B cell (primary cell): ENCODE measurements at regions not wholly inside any gene's neighbourhood (a gene's known extent, or its start where the extent isn't known, plus 50 kb on each side); places are given as distances from the start of the nearest gene placed in this dataset.

Experiments used
- ATAC-seq: fragments of 200-7000 bp; cut with Tn5 transposase; one replicate; pipeline ENCODE4 v1.10.0; 2021; ENCODE audit warnings: low read depth, mild to moderate bottlenecking, moderate number of reproducible peaks, moderate library complexity
- CTCF ChIA-PET: fragments of 350-600 bp; sonication (Branson Sonifier 250); formaldehyde crosslinking; loops from one replicate; lab custom pipeline; 2021; ENCODE audit warnings: antibody characterized with exemption, inconsistent platforms; lab: Charles Lee
- POLR2A ChIA-PET: fragments of 350-600 bp; sonication (Branson Sonifier 250); formaldehyde crosslinking; loops from one replicate; lab custom pipeline; 2021; ENCODE audit warnings: antibody characterized with exemption; lab: Charles Lee
- DNase-seq: peaks from one replicate; pipeline ENCODE4 v3.0.0; 2013
- H2AFZ ChIP-seq: 2 replicates; pipeline ENCODE4 v1.6.1; 2012; ENCODE audit warnings: mild to moderate bottlenecking, low read depth, low read length; ENCODE audit not compliant: insufficient read depth, poor library complexity, severe bottlenecking
- H3K27ac ChIP-seq, 2 donors: 1 replicate in 1 of 2; 2 replicates in 1 of 2; pipeline ENCODE4 v1.5.1; 2012 to 2013; ENCODE audit warnings: low read length in 2 of 2, mild to moderate bottlenecking in 2 of 2, moderate library complexity in 1 of 2
- H3K27me3 ChIP-seq, 4 experiments: fragments of 200-600 bp in 1 of 4; sonication (generic) in 1 of 4; replicated peaks in 1 of 4; 1 replicate in 2 of 4; 2 replicates in 2 of 4; pipeline versions ENCODE4 v1.6.1 to v1.7.0; 2013 to 2016; ENCODE audit warnings: low read length in 3 of 4, mild to moderate bottlenecking in 2 of 4, mixed read lengths in 1 of 4, moderate library complexity in 1 of 4; ENCODE audit not compliant: insufficient read depth in 4 of 4, control insufficient read depth in 3 of 4; ENCODE audit errors: control extremely low read depth in 1 of 4
- H3K36me3 ChIP-seq, 2 experiments: replicated peaks in 1 of 2; 1 replicate in 1 of 2; 2 replicates in 1 of 2; pipeline versions ENCODE4 v1.6.1 to v1.7.1; 2013; ENCODE audit warnings: low read length in 1 of 2; ENCODE audit not compliant: insufficient read depth in 2 of 2, control insufficient read depth in 1 of 2; ENCODE audit errors: control extremely low read depth in 1 of 2, extremely low read depth in 1 of 2
- H3K4me1 ChIP-seq, 2 donors: fragments of 200-600 bp in 1 of 2; sonication (generic) in 1 of 2; 1 replicate in 1 of 2; 2 replicates in 1 of 2; pipeline versions ENCODE4 v1.5.1 to v1.6.1; 2013 to 2017; ENCODE audit warnings: low read length in 2 of 2; ENCODE audit not compliant: control insufficient read depth in 2 of 2, insufficient read depth in 2 of 2
- H3K4me2 ChIP-seq: replicated peaks from 2 replicates; pipeline ENCODE3; 2012; ENCODE audit warnings: mild to moderate bottlenecking, low read depth, low read length; ENCODE audit not compliant: poor library complexity, severe bottlenecking
- H3K4me3 ChIP-seq, 5 experiments: fragments of 200-600 bp in 1 of 5; sonication (generic) in 1 of 5; 1 replicate in 3 of 5; 2 replicates in 2 of 5; pipeline versions ENCODE4 v1.5.1 to v1.7.0; 2011 to 2016; ENCODE audit warnings: low read length in 4 of 5, mild to moderate bottlenecking in 4 of 5, low read depth in 2 of 5, control low read depth in 1 of 5, moderate library complexity in 1 of 5; ENCODE audit not compliant: insufficient read depth in 1 of 5; ENCODE audit errors: control extremely low read depth in 1 of 5, extremely low read depth in 1 of 5
- H3K79me2 ChIP-seq: fragments of 200-600 bp; sonication (generic); one replicate; pipeline ENCODE4 v1.6.0; 2016; ENCODE audit warnings: low read length; ENCODE audit not compliant: control insufficient read depth, insufficient read depth
- H3K9ac ChIP-seq: fragments of 200-600 bp; sonication (generic); 2 replicates; pipeline ENCODE4 v1.6.1; 2017; ENCODE audit warnings: mild to moderate bottlenecking, low read length, moderate library complexity
- H3K9me3 ChIP-seq, 3 donors: one replicate each; pipeline versions ENCODE4 v1.6.1 to v1.7.1; 2013; ENCODE audit warnings: low read length in 2 of 3; ENCODE audit not compliant: control insufficient read depth in 2 of 3, insufficient read depth in 1 of 3; ENCODE audit errors: control extremely low read depth in 1 of 3
- H4K20me1 ChIP-seq: 2 replicates; pipeline ENCODE4 v1.6.0; 2012; ENCODE audit warnings: mild to moderate bottlenecking, low read length; ENCODE audit not compliant: insufficient read depth, control insufficient read depth, poor library complexity, severe bottlenecking
- H3K27ac Mint-ChIP-seq: one replicate; pipeline ENCODE4 v1.8.0; 2021; ENCODE audit warnings: mixed read lengths
- H3K27me3 Mint-ChIP-seq: one replicate; pipeline ENCODE4 v1.8.0; 2021; ENCODE audit warnings: mixed read lengths
- H3K4me1 Mint-ChIP-seq: one replicate; pipeline ENCODE4 v1.8.0; 2021; ENCODE audit warnings: mixed read lengths
- H3K4me3 Mint-ChIP-seq: one replicate; pipeline ENCODE4 v1.8.0; 2021; ENCODE audit warnings: mixed read lengths
- H3K9me3 Mint-ChIP-seq: one replicate; pipeline ENCODE4 v1.8.0; 2022; ENCODE audit warnings: mixed read lengths; ENCODE audit not compliant: insufficient read depth
- CTCF ChIP-seq: fragments of 200-600 bp; IDR thresholded peaks from one replicate; pipeline ENCODE4 v1.8.0; 2022; ENCODE audit warnings: antibody characterized with exemption, mild to moderate bottlenecking
- EZH2 ChIP-seq: IDR thresholded peaks from 2 replicates; pipeline ENCODE4 v1.6.1; 2012; ENCODE audit warnings: borderline replicate concordance, low read depth, mild to moderate bottlenecking, moderate library complexity, low read length; ENCODE audit not compliant: insufficient read depth, poor library complexity, severe bottlenecking
- WGBS: methylation state at CpG from one replicate; pipeline ENCODE4 v1.1.5; 2013; ENCODE audit warnings: missing lambda C conversion rate; ENCODE audit not compliant: insufficient coverage; 5-methylcytosine and 5-hydroxymethylcytosine counted together
- intact Hi-C: fragments of 100-400 bp; cut with micrococcal nuclease; formaldehyde crosslinking; loops from one replicate; pipeline ENCODE4 v1.10.0; 2022

- Histone ChIP-seq H3K27me3 (no peaks in the 10 kb centered on the region), H3K27ac (no peak overlapping the region), H3K4me2 (no peak overlapping the region), H3K9ac (no peak overlapping the region), H3K9me3 (peaks cover 0 to 48% (median 0%) of the 10 kb centered on the region in 3 donors), H2AFZ (no peak overlapping the region), H3K4me3 (no peak overlapping the region), H3K36me3 (no peaks in the 10 kb centered on the region), H3K79me2 (no peaks in the 10 kb centered on the region), H3K4me1 (no peaks in the 10 kb centered on the region), H4K20me1 (no peaks in the 10 kb centered on the region)
- intact Hi-C loops = no loop called here
- no peak for TF ChIP-seq CTCF
- no peak for TF ChIP-seq EZH2
- ATAC-seq = no peak
- ChIA-PET CTCF (no interaction called here), POLR2A (no interaction called here)
- 56% methylated on average over 3 of the region's 4 CpGs for WGBS
- H3K4me3 Mint-ChIP-seq = no peak overlapping the region
- no peak for DNase-seq
- H3K27me3 Mint-ChIP-seq = no peaks in the 10 kb centered on the region
- H3K4me1 Mint-ChIP-seq = no peaks in the 10 kb centered on the region
- H3K27ac Mint-ChIP-seq = no peak overlapping the region
- peaks cover 10% of the 10 kb centered on the region for H3K9me3 Mint-ChIP-seq
Measured at GRCh38 chr10:130763491-130763890, 548.0 kb downstream of the TCERG1L start.

- H3K4me3 ChIP-seq = no peak overlapping the region
- ChIA-PET CTCF (no interaction called here), POLR2A (no interaction called here)
- no peak overlapping the region for H3K27ac ChIP-seq
- peaks cover 10% of the 10 kb centered on the region for H3K9me3 Mint-ChIP-seq
- H3K4me1 ChIP-seq = no peaks in the 10 kb centered on the region
- no peak overlapping the region for H3K27ac Mint-ChIP-seq
- H3K36me3 ChIP-seq = no peaks in the 10 kb centered on the region
- no peak overlapping the region for H3K4me2 ChIP-seq
- no peaks in the 10 kb centered on the region for H3K27me3 Mint-ChIP-seq
- no peak overlapping the region for H3K4me3 Mint-ChIP-seq
- peaks cover 0 to 57% (median 0%) of the 10 kb centered on the region in 3 donors for H3K9me3 ChIP-seq
- H3K27me3 ChIP-seq = no peaks in the 10 kb centered on the region
- H3K4me1 Mint-ChIP-seq = no peaks in the 10 kb centered on the region
- H2AFZ ChIP-seq = no peak overlapping the region
- no peak overlapping the region for H3K9ac ChIP-seq
- no peaks in the 10 kb centered on the region for H4K20me1 ChIP-seq
- no peaks in the 10 kb centered on the region for H3K79me2 ChIP-seq
- ATAC-seq (no peak), DNase-seq (no peak)
- intact Hi-C loops = no loop called here
- WGBS = 82% methylated on average over 6 of the region's 7 CpGs
- no peak for TF ChIP-seq CTCF
- TF ChIP-seq EZH2 = no peak
Measured at GRCh38 chr10:130764651-130765050, 546.9 kb downstream of the TCERG1L start.
